Ascending aorta (tissue), 2 donors: ENCODE measurements at regions not wholly inside any gene's neighbourhood (a gene's known extent, or its start where the extent isn't known, plus 50 kb on each side); places are given as distances from the start of the nearest gene placed in this dataset.
A peak's percentile ranks its signal among the peaks of the same experiment; 100 is the strongest.

Experiments used
- DNase-seq, 2 donors: peaks; one replicate each; pipeline ENCODE4 v3.0.0-alpha.2; 2019; ENCODE audit warnings: low spot score in 2 of 2
- H3K27ac ChIP-seq, 2 donors: fragments of 200-600 bp; sonication (generic); one replicate each; pipeline ENCODE4 v1.5.1; 2016 to 2017; ENCODE audit warnings: mild to moderate bottlenecking in 1 of 2
- H3K27me3 ChIP-seq: fragments of 200-600 bp; sonication (generic); one replicate; pipeline ENCODE4 v1.5.1; 2017
- H3K36me3 ChIP-seq, 2 donors: fragments of 200-600 bp; sonication (generic); one replicate each; pipeline ENCODE4 v1.5.1; 2016
- H3K4me1 ChIP-seq, 2 donors: fragments of 200-600 bp; sonication (generic); one replicate each; pipeline ENCODE4 v1.5.1; 2016 to 2017; ENCODE audit warnings: mild to moderate bottlenecking in 1 of 2
- H3K4me3 ChIP-seq, 2 donors: fragments of 200-600 bp; sonication (generic); one replicate each; pipeline ENCODE4 v1.5.1; 2016 to 2017; ENCODE audit warnings: mild to moderate bottlenecking in 1 of 2
- H3K9me3 ChIP-seq, 2 donors: fragments of 200-600 bp; sonication (generic); one replicate each; pipeline ENCODE4 v1.5.1; 2016
- intact Hi-C: fragments of 100-400 bp; cut with DNase I; formaldehyde crosslinking; loops from one replicate; pipeline ENCODE4 v1.15.1; 2023
- TF ChIP-seq, protein P1 (sequence below), 3 experiments: fragments of 200-600 bp in 2 of 3; fragments of 450-650 bp in 1 of 3; sonication (generic) in 2 of 3; IDR thresholded peaks; one replicate each; pipeline ENCODE4 v1.5.1; 2016 to 2019; ENCODE audit warnings: antibody characterized with exemption in 3 of 3, mild to moderate bottlenecking in 1 of 3, moderate library complexity in 1 of 3

GRCh38 chrX:13401724-13402123, 81.9 kb upstream of the ATXN3L start:
- H3K4me1 ChIP-seq = peaks cover 0 to 7% of the 10 kb centered on the region in 2 donors
- TF ChIP-seq, protein P1, sequence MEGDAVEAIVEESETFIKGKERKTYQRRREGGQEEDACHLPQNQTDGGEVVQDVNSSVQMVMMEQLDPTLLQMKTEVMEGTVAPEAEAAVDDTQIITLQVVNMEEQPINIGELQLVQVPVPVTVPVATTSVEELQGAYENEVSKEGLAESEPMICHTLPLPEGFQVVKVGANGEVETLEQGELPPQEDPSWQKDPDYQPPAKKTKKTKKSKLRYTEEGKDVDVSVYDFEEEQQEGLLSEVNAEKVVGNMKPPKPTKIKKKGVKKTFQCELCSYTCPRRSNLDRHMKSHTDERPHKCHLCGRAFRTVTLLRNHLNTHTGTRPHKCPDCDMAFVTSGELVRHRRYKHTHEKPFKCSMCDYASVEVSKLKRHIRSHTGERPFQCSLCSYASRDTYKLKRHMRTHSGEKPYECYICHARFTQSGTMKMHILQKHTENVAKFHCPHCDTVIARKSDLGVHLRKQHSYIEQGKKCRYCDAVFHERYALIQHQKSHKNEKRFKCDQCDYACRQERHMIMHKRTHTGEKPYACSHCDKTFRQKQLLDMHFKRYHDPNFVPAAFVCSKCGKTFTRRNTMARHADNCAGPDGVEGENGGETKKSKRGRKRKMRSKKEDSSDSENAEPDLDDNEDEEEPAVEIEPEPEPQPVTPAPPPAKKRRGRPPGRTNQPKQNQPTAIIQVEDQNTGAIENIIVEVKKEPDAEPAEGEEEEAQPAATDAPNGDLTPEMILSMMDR (IDR thresholded peaks at IDR 0.05) = no peak
- H3K27ac ChIP-seq = no peak overlapping the region
- no peak overlapping the region for H3K4me3 ChIP-seq
- no peaks in the 10 kb centered on the region for H3K36me3 ChIP-seq
- H3K27me3 ChIP-seq = no peaks in the 10 kb centered on the region
- intact Hi-C loops = no loop called here
- DNase-seq = no peak
- H3K9me3 ChIP-seq = no peaks in the 10 kb centered on the region

DNA sequence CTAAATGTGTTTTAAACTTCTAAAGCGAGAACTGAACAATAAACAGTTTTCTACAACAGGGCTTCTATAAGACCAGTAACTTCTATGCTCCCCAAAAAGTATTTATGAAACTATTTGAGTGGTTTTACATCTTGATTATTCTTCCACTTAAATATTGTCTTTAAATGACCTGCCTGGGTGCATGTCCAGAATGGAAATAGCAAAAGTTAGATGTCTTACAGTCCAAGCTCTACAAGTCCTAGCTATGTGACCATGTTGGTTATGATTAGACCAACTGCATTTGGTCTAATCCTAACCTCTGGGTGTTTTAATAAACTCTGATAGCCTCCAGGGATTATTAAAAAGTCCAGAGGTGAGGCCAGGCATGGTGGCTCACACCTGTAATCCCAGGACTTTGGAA, 79.0 kb upstream of the ATXN3L start:
- peaks cover 0 to 7% of the 10 kb centered on the region in 2 donors for H3K4me1 ChIP-seq
- H3K27ac ChIP-seq = peak overlapping the region; percentile 59 to 65
- H3K36me3 ChIP-seq = no peaks in the 10 kb centered on the region
- H3K4me3 ChIP-seq = no peak overlapping the region
- no peaks in the 10 kb centered on the region for H3K9me3 ChIP-seq
- TF ChIP-seq, protein P1 (IDR thresholded peaks at IDR 0.05) = no peak
- no peaks in the 10 kb centered on the region for H3K27me3 ChIP-seq
- no peak for DNase-seq
- intact Hi-C loops = loop anchor here (5.0 to 10.0 kb wide), 2 partner anchors 88 to 424 kb away; partner anchors contain the start of gene TMSB4X

DNA sequence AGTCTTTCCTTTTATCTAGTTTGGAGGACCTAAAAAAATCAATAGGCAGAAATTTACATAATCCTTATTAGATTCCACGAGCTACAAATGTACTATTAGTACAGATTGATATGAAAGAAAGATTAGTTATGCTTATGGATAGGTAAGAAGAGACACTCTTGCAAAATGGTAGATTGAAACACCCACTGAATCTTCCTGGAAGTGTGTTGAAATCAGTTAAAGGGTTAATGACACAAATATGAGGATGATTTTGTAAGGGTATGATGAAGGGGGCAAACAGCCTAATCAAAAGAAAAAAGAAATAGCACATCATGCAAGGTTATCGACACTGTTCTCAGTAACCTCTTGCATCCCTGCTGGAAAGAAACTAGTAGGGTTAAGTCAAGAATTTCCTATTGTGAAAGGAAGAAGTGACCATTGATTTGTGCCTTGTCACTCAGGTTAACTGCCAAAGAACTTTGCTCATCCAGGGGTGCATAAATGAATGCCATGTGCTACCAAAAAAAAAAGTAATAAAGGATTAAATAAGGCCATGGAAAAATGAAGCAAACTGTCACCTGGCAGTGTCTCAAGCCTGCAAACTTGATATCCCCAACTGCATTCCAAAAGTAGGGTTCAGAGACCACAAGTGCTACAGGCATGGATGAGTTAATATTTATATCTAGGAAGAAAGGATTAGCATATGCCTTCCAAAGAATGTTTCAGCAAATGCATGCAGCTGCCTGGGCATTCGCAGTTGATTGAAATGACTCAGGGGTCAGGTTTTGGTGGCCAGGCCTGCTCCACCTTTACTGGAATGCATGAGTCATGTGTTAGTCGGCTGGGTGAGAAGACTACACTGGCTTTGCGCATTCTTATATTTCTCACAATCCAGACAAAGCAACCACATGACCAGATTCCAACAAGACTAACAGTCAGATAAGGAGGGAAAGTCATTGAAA, 78.3 kb upstream of the ATXN3L start:
- peaks cover 0 to 7% of the 10 kb centered on the region in 2 donors for H3K4me1 ChIP-seq
- H3K4me3 ChIP-seq = no peak overlapping the region
- TF ChIP-seq, protein P1 (IDR thresholded peaks at IDR 0.05) = no peak
- DNase-seq = peak; percentile 26 to 86
- H3K27ac ChIP-seq = peak overlapping the region; percentile 59 to 65
- intact Hi-C loops = loop anchor here (5.0 to 10.0 kb wide), 2 partner anchors 89 to 423 kb away; partner anchors contain the start of gene TMSB4X
- no peaks in the 10 kb centered on the region for H3K27me3 ChIP-seq
- H3K36me3 ChIP-seq = no peaks in the 10 kb centered on the region
- H3K9me3 ChIP-seq = no peaks in the 10 kb centered on the region

- intact Hi-C loops = loop anchor here (5.0 to 10.0 kb wide), 2 partner anchors 90 to 422 kb away; partner anchors contain the start of gene TMSB4X
- Histone ChIP-seq H3K36me3 (no peaks in the 10 kb centered on the region), H3K4me3 (no peak overlapping the region), H3K4me1 (peaks cover 0 to 7% of the 10 kb centered on the region in 2 donors), H3K27me3 (no peaks in the 10 kb centered on the region), H3K9me3 (no peaks in the 10 kb centered on the region), H3K27ac (peak overlapping the region; percentile 7 to 12)
- no peak for DNase-seq
- TF ChIP-seq, protein P1 (IDR thresholded peaks at IDR 0.05) = no peak
Measured at GRCh38 chrX:13396924-13397323, 77.1 kb upstream of the ATXN3L start.

- Histone ChIP-seq H3K4me1 (no peaks in the 10 kb centered on the region), H3K4me3 (no peak overlapping the region), H3K9me3 (no peaks in the 10 kb centered on the region), H3K27ac (no peak overlapping the region), H3K36me3 (no peaks in the 10 kb centered on the region), H3K27me3 (no peaks in the 10 kb centered on the region)
- DNase-seq = no peak
- intact Hi-C loops = no loop called here
- TF ChIP-seq, protein P1 (IDR thresholded peaks at IDR 0.05) = no peak
Measured at GRCh38 chrX:13389501-13389900, 69.6 kb upstream of the ATXN3L start.
